HL-60/S4 (cell line): ENCODE measurements at regions not wholly inside any gene's neighbourhood (a gene's known extent, or its start where the extent isn't known, plus 50 kb on each side); places are given as distances from the start of the nearest gene placed in this dataset.
"Not testable (repeated sequence)": the region's sequence is repeated elsewhere in the genome, so short reads cannot be mapped to it uniquely, and the experiment has no call there.

ENCODE experiments used
- in situ Hi-C: fragments of 300-500 bp; cut with MboI; formaldehyde crosslinking; loops from 2 replicates; pipeline ENCODE4 v1.14.3; 2022; ENCODE audit warnings: low sequenced_read_pairs

DNA sequence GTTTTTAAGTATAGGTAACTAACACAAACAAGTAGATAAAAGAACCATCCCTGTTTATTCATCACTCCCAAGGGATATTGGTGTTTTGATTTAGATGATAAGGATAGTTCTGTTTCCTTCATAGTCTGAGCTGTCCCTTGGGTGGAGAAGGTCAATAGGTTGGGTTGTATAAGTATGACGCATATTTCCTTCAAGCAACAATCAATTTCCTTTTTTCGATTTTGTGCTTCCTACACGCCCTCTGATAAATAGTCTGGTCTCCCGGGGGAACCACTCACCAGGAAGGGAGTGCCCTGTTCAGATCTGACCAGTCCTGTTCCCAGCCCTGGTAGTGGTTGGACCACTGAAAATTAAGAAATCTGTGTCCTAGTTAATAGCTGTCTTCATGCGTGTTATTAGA lies 378.8 kb upstream of the FAR2 start:
- in situ Hi-C loops: no loop called here

DNA sequence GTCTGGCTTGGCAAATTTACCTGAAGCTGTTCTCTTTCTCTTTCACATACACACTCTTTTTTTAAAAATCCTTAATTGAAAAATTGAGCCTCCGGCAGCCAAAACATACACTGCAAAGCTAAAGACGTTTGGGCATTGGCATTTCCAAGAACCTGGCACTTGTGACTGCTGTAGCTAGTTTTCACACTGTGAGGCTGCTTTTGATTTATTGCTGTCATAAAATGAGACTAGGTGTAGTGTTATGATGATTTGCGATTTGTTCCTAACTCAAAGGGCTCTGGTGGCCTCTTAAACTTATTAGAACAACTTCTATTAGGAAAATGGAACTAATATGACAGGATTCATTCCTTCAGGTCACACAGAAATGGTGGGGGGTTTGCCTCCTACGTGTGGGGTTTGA lies 377.1 kb upstream of the FAR2 start:
- in situ Hi-C loops: no loop called here

DNA sequence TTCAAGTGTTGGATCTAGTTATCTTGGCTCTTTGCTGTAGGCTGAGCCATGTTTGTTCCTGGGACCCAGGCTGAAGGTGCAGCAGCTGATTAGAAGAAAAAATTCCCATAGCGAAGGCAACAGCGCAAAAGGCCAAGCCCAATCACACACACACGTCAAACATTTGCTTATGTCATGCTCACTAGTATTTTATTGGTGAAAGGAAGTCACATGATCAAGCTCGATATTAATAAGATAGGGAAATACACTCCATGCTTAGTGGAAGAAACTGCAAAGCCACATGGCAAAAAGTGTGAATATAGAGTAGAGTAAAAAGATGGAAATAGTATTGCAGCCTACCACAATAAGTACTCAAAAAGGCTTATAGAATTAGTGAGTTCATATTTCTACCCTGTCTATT lies 373.5 kb upstream of the FAR2 start:
- in situ Hi-C loops: no loop called here

DNA sequence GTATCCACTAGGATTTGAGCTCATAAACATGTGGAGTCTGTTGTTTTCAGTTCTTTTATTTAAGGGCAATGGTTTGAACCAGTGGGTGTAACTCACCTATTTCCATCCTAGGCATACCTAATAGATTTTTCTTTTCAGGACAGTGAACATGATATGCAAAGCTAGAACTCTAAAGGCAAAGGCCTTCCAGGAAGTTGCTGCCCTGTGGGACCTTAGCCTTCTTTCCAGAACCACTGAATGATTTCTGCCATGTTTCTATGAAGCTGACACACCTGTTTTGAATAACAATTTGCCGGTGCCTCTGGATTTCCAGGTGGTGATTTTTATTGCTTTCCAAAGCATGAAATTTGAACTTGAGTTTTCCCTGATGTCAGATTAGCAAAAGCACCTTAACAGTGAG lies 372.9 kb upstream of the FAR2 start:
- in situ Hi-C loops: no loop called here

DNA sequence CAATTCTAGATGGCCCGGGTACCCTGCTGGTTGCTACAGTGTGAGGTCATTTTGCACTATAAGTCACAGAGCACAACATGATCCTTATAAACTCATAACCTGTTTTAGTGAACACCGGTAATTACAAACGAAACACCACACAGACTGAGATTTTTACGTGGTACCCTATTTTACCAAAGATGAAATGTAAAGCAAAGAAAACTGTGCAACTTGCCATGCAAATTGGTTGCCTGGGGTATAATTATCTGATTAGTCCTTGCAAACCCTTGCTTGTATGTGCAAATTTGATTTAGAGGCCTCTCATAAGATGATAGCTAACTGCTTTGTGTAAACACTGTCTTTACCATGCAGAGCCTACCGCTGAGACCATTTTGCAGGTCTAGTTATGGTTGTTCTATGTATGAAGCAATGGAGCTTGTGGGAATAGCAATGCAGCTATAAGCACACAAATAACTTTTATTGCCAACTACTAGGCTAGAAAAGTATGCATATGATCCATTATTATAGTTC lies 372.1 kb upstream of the FAR2 start:
- in situ Hi-C loops: no loop called here

DNA sequence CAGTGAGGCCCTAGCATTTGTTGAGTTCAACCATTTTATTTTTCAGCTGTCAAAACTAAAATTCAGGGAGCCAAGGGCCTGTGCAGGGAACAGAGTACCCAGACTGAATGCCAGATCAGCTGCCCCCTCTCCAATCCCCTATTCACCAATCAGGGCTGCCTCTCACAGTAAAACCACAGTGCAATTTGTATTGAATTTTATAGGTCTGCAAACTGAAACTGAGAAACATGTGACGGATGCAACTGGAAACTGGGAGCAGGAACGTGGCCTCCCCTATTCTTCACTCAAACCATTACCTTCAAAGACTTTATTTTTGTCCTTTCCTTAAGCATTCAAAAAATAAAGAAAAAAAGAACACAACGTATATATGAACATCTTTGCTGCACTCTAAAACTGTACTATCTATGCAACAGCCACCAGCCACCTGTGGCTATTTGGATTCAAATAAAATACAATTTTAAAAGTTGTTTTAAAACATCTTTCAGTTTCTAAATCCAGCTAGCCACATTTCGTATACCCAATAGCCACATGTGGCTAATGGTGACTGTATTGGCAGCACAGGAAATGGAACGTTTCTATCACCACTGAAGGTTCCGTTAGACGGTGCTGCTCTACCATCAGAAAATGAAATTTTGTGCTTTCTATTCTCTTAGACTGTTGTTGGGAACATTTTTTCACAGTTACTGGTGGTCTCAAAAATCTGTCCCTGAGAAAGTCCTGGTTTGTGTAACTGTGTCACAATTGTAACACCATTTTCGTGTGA lies 371.3 kb upstream of the FAR2 start:
- in situ Hi-C loops: no loop called here

DNA sequence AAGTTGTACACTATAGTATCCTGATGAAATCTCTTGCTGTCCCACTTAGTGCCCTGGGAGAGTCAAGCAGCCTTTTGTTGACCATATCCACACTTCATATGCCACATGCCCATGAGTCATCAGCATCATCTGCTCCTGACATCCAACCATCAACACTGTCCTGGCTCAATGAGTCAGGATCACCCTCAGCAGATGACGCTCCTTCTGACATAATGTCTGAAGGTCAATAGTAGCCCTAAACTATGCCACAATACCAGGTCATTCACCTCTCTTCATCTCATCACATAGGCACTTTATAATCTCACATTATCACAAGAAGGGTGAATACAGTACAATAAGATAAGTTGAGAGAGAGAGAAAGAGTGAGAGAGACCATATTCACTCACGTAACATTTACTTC lies 369.0 kb upstream of the FAR2 start:
- in situ Hi-C loops: no loop called here

DNA sequence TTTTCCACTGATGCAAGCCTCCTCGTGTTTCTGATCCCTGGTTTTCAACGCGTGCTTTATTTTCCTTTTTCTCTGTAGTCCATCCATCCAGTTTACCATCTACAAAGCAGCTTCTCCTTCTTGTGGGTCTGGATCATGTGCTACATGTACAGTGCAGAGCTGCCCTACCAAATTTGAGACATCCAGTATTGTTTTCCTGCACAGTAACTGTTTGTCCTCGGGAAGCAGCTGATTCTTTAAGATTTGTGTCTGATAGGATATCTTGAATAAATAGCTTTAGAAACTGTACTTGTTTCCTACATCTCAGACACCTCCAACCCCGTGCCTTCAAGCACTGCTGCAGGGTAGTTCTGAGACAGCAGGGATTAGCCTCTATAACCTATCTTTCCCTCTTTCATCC lies 368.1 kb upstream of the FAR2 start:
- in situ Hi-C loops: no loop called here

DNA sequence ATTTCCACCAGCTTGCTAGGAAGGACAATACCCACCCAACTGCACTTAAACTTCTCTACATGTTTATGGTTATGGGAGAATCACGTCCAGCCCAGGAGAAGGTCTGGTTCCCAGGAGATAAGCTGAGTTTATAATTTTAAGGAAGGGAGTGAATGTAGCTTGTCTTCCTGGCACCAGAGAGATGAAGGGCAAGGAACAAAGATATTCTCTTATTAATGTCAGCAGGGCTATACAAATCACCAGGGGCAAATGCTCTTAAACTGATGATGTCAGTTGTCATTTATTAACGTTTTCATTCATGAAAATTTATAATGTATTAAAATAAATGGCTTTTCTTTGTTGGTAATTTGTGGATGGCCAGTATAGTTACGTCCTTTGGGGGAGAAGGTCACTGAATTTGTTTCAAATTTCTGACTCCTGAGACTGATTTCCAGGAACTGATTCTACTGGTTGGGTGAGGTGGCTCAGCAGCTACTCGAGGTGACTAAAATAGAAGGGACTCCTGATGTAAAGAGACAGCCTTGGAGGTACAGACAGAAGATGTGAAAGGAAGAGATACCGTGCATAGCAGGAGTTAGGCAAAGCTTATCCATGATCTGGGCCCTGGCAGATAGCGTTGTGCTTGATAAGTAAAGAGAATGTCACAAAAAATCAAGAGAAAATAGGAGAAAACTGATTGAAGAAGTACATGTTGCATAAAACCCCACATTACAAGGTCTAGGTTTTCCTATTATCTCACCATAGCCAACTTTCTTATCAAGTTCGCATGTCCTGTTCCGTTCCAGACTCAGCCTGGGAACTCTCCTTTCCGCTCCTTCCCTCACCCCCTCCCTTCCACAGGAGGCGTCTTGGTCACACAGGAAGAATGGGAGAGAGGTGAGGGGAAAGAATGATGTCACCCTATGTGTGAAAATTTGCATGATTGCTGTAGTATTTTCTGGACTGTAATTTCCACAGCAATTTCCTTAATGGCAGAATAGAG lies 367.1 kb upstream of the FAR2 start:
- in situ Hi-C loops: no loop called here

DNA sequence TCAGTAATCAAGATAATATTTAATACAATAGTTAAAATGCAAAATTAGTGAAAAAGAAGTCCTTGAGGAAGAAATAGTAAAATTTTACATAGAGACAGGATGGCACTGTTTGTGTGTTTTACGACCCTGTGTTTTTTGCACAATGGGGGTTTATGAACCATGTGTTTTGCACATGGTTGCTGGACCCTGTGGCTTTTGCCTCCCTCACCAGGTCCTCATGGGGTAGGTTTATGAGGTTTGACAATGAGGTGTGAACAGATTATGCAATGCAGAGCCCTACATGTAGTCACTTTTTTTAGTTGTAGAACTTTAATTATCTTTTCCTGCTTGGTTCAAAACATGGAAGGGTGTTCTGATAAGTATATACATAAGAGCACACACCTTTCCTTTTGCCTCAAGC lies 366.3 kb upstream of the FAR2 start:
- in situ Hi-C loops: no loop called here

DNA sequence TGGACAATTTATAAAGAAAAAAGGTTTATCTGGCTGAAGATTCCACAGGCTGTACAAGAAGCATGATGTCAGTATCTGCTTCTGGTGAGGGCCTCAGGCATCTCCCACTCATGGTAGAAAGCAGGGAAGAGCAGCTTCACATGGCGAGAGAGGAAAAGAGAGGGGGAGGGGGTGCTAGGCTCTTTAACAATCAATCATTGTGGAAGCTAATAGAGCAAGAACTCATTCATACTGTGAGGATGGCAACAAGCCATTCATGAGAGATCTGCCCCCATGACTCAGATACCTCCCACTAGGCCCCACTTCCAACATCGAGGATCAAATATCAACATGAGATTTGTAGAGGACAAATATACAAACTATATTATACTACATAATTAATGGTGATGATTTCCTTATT lies 361.9 kb upstream of the FAR2 start:
- in situ Hi-C loops: no loop called here

DNA sequence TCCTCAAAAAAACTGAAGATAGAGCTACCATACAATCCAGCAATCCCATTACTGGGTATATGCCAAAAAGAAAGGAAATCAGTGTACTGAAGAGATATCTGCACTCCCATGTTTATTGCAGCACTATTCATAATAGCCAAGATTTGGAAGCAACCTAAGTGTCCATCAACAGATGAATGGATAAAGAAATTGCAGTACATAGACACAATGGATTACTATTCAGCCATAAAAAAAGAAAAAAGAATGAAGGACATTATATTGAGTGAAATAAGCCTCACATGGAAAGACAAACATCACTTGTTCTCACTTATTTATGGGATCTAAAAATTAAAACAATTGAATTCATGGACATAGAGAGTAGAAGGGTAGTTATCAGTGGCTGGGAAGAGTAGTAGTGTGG lies 360.8 kb upstream of the FAR2 start:
- in situ Hi-C loops: not testable (repeated sequence)

DNA sequence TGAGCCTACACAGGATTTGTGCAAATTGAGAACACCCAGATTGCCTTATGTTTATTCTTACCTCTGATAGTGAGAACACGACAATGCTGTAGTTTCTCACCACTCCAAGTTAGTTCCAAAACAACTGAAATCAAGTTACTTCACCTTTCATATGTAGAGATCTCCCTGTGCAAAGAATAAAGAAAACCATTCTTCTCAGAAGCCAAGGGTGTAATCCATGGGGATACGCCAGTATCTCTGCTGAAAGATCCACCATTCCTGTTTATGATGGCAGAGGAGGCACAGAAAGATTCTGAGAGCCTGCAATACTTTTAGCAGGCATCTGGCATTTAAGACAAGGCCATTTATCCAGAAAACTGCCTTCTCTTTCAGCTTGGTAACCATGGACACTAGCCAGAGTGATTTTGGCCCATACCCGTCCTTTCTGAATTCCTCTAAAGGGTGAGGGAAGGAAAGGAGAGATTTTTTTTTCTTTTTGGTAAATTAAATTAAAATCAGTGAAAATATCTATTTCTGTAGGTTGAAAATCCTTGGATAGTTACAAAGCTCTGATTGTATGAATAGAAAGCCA lies 355.4 kb upstream of the FAR2 start:
- in situ Hi-C loops: no loop called here

DNA sequence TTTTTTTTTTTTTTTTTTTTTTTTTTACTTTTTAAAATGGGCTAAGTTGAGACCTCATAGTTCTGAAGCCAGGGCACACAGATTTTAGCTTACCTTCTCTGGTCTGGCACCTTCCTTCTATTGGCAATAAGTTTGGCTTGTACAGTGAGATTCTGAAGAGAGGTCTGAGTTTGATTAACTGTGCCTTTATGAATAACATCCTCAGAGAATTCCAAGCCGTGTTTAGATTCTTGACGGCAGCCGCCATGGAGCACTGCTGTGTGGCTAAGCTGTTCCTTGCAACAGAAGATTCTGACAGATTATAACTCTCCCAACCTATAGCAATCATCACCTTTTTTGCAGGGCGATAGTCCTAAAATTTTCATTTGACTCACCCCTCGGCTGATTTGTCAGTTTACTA lies 354.9 kb upstream of the FAR2 start:
- in situ Hi-C loops: no loop called here

DNA sequence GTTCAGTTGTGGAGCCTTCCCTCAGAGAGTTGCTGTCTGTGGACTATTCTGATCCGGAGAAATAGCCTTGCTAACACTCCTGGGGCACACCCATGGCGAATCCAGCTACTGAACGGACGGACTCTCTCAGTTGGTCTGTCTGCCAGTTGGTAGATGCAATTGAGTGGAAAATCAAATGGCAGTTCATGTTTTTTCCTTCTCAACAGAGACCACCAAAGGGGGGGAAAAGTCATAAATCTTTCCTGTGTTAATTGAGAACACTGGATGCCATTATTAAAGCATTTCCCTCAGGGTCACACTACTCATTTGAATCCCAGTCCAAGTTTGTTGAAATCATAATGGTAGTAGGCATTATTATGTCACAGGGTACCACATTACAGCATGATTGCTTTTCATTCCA lies 354.3 kb upstream of the FAR2 start:
- in situ Hi-C loops: no loop called here

DNA sequence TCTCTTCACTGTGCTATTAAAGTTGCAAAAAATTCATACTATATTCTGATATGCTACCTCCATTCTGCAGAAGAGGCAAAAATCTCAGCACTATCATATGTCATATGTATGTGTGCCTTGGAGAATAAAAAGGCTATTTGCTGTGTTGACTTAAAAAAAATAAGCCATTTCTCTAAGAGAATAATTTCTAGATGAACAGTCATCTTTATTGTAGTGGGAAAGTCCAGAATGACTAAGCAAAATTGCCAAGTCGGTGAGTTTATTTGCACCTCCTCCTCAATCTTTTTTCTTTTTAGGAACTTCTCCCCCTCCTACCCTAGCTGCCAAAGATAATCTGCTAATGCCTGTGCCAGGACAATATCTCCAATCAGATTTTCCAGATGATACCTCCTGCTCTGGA lies 353.8 kb upstream of the FAR2 start:
- in situ Hi-C loops: no loop called here

DNA sequence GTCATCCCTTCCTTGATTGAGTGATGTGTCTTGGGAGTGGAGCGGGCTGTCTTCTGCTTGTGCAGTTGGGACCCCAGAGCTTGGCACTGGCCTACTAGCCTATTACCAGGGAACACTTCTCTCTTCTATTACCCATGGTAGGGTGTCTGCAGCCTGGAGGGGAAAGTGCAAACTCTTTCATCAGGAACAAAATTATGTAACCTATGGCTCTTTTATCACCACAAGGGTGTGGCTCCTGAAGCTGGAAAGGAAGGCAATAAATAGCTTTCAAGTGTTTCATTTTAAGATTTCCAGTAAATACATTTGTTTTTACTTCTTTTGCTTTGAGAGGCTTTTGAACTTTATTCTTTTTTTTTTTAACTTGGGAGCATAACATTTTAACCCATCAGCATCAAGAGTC lies 349.7 kb upstream of the FAR2 start:
- in situ Hi-C loops: no loop called here

DNA sequence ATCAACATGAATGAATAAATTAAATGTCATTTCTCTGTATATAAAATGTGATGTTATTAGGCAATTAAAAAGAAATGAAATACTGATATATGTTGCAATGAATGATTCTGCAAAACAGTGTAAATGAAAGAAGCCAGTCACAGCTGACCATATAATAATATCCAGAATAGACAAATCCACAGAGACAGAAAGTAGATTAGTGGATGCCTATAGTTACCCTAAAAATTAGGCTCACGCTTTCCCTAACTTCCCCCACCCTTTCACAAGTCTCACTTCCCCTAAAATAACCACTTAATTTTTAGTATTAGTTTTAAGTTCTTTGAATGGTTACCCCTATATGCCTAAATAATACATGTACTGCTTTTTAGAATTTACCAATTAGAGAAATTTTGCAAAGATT lies 348.9 kb upstream of the FAR2 start:
- in situ Hi-C loops: no loop called here

DNA sequence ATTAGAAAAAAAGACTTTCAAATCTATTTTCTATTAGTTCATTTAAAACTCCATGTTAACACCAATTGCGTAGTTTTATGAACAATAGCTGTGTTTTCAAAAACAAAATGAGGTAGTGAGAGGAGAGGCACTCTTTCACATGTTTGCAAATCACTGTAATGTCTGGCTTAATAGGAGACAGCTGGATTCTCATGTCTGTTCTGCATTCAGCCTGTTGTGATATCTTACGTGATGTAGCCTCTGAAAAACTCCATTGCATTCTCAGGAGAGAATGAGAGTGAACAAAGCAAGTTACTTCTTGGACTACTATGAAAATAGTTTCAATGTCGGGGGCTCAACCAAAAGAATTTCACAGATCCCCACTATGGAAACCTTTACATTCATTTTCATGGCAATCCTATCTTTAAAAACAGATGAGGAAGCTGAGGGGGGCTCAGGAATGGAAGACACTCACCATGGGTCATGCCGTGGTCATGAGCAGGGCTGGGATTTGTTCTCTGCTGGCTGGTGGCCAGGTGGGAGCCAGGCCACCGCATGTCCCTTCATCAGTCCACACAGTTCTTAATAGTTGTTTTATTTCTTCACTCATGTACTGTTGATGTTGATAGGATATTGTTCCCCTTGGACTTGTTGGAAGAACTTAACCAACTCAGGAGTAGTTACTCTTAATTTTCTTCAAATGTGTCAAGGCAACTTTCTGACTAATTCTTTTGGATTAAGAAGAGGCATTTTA lies 346.2 kb upstream of the FAR2 start:
- in situ Hi-C loops: no loop called here

DNA sequence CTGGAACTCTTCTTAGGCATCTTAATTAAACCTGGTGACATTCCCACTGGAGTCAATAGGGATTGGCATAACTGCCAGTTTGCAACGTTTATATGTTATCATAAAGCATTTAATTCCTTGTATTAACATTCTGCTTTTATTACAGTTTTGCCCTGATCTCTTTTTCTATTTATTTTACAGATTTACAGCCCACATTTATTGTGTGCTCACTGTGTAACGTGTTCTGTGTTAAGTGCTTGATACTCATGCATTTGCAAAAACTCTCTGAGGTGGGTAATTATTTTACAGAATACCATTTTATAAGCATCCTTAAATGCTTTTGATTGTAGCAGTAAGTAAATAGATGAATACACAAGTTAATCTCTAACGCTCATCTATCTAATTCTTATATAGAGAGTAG lies 341.5 kb upstream of the FAR2 start:
- in situ Hi-C loops: no loop called here

DNA sequence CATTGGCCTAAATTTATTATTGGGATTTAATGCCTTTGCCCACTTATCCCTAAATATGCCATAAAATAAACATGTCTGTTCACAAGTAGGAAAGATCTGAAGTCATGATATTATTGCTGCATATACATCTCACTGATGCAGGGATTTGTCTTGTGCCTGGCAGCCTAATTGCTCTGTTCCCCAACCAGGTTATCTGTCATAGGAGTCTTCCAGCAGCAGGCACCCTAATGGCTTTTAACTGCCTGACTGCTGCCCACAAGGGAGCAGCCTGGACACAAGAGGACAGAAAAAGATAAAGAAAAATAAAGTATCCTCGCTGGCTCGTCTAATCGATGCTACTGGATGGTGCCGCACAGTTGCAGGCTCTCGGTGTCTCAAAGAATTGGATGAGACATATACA lies 337.6 kb upstream of the FAR2 start:
- in situ Hi-C loops: no loop called here
